ENCODE measurements at regions not wholly inside any gene's neighbourhood (a gene's known extent, or its start where the extent isn't known, plus 50 kb on each side); places are given as distances from the start of the nearest gene placed in this dataset.
"Not testable (repeated sequence)": the region's sequence is repeated elsewhere in the genome, so short reads cannot be mapped to it uniquely, and the experiment has no call there.

DNA sequence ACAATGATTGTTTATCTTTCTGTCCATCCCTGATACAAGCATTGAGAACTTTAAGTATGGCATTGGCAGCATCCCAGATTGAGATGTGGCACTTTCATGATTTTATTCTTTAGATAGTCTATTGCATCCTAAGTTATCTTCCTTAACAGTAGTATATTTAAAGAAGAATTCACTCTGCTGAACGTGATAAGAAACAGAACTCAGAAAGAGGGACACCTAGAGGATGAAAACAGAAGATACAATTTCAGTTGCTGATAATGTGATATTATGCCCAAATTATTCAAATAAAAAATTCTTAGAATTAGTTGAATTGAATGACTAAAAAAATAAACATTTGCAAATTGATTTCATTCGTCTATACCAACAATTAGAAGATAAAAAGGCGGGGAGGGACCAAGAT is 218.1 kb upstream of the DMRTA1 start:
- no peak for DNase-seq
- TF ChIP-seq, protein P1, sequence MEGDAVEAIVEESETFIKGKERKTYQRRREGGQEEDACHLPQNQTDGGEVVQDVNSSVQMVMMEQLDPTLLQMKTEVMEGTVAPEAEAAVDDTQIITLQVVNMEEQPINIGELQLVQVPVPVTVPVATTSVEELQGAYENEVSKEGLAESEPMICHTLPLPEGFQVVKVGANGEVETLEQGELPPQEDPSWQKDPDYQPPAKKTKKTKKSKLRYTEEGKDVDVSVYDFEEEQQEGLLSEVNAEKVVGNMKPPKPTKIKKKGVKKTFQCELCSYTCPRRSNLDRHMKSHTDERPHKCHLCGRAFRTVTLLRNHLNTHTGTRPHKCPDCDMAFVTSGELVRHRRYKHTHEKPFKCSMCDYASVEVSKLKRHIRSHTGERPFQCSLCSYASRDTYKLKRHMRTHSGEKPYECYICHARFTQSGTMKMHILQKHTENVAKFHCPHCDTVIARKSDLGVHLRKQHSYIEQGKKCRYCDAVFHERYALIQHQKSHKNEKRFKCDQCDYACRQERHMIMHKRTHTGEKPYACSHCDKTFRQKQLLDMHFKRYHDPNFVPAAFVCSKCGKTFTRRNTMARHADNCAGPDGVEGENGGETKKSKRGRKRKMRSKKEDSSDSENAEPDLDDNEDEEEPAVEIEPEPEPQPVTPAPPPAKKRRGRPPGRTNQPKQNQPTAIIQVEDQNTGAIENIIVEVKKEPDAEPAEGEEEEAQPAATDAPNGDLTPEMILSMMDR (conservative IDR thresholded peaks at IDR 0.05) = peak; percentile 48; the same call in 1 of the 2 replicates
- TF ChIP-seq EZH2 (IDR thresholded peaks at IDR 0.05; ENCODE audit: low read depth) = no peak
- no peak overlapping the region for H3K27ac ChIP-seq
- no TSS peak for BruUV-seq (replicated peaks)
- no peaks in the 10 kb centered on the region for H4K20me1 ChIP-seq (ENCODE audit: insufficient read depth)
- no peaks in the 10 kb centered on the region for H3K4me1 ChIP-seq (replicated peaks; ENCODE audit: insufficient read depth)
- POLR2A ChIA-PET (ENCODE audit: unreplicated experiment) = interaction anchor here (0.6 kb wide), 1 partner anchor 143 kb away, joined by 4 read pairs; no protein-coding TSS in a partner anchor
- no peaks in the 10 kb centered on the region for H3K9me2 ChIP-seq (ENCODE audit: insufficient read depth)
- H3K36me3 ChIP-seq (ENCODE audit: low read depth) = no peaks in the 10 kb centered on the region
- no peak overlapping the region for H2AFZ ChIP-seq
- intact Hi-C loops (cut with micrococcal nuclease; ENCODE audit: unreplicated experiment) = no loop called here
- H3K79me2 ChIP-seq (ENCODE audit: low read depth) = no peaks in the 10 kb centered on the region
- CTCF ChIA-PET = interaction anchor here (1.0 kb wide), 1 partner anchor 9 kb away, joined by 3 read pairs; no protein-coding TSS in a partner anchor
- H3K9me3 ChIP-seq (ENCODE audit: insufficient read depth, low read depth) = peaks cover 8% of the 10 kb centered on the region; the same call in 1 of the 2 replicates
- H3K4me3 ChIP-seq = no peak overlapping the region
- H3K4me2 ChIP-seq = no peak overlapping the region
- H3K27me3 ChIP-seq (ENCODE audit: insufficient read depth, low read depth) = no peaks in the 10 kb centered on the region
- no peaks in the 10 kb centered on the region for H3F3A ChIP-seq (ENCODE audit: insufficient read depth, low read depth)

DNA sequence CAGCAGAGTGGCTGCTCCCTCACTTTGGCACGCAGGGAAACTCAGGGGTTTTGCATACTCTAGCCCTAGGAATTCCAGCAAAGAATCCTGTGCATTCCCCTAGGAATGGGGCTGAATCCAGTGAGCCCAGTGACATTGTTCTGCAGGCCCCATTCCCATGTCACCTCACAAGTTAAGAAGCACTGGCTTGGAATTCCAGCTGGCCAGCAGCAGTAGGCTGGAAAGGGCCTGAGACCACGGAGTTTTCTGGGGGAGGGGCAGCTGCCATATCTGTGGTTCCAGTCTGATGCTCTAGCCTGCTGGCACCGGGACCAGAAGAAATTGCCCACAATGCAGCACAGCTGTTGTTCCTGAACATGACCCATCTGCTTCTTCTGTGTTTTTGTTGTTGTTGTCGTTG is 217.6 kb upstream of the DMRTA1 start:
- ChIA-PET CTCF (no interaction called here), POLR2A (ENCODE audit: unreplicated experiment) (no interaction called here)
- no peaks in the 10 kb centered on the region for H3K27me3 ChIP-seq (ENCODE audit: insufficient read depth, low read depth)
- no TSS peak for BruUV-seq (replicated peaks)
- H3K79me2 ChIP-seq (ENCODE audit: low read depth) = no peaks in the 10 kb centered on the region
- H3K4me2 ChIP-seq = no peak overlapping the region
- no peaks in the 10 kb centered on the region for H4K20me1 ChIP-seq (ENCODE audit: insufficient read depth)
- no peak for DNase-seq
- H2AFZ ChIP-seq = no peak overlapping the region
- H3K36me3 ChIP-seq (ENCODE audit: low read depth) = no peaks in the 10 kb centered on the region
- H3K9me3 ChIP-seq (ENCODE audit: insufficient read depth, low read depth) = peaks cover 8% of the 10 kb centered on the region; the same call in 1 of the 2 replicates
- H3K9me2 ChIP-seq (ENCODE audit: insufficient read depth) = no peaks in the 10 kb centered on the region
- intact Hi-C loops (cut with micrococcal nuclease; ENCODE audit: unreplicated experiment) = no loop called here
- no peaks in the 10 kb centered on the region for H3F3A ChIP-seq (ENCODE audit: insufficient read depth, low read depth)
- no peak overlapping the region for H3K4me3 ChIP-seq
- H3K4me1 ChIP-seq (replicated peaks; ENCODE audit: insufficient read depth) = no peaks in the 10 kb centered on the region
- no peak for TF ChIP-seq EZH2 (IDR thresholded peaks at IDR 0.05; ENCODE audit: low read depth)
- TF ChIP-seq, protein P1 (conservative IDR thresholded peaks at IDR 0.05) = no peak
- H3K27ac ChIP-seq = no peak overlapping the region

DNA sequence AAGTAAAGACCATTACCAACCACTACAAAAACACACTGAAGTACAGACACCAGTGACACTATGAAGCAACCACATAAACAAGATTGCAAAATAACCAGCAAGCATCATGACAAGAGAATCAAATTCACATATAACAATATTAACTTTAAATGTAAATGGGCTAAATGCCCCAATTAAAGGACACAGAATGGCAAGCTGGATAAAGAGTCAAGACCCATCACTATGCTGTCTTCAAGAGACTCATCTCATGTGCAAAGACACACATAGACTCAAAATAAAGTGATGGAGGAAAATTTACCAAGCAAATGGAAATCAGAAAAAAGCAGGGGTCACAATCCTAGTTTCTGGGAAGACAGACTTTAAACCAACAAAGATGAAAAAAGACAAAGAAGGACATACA is 215.3 kb upstream of the DMRTA1 start:
- not testable (repeated sequence) for H3K79me2 ChIP-seq (ENCODE audit: low read depth)

DNA sequence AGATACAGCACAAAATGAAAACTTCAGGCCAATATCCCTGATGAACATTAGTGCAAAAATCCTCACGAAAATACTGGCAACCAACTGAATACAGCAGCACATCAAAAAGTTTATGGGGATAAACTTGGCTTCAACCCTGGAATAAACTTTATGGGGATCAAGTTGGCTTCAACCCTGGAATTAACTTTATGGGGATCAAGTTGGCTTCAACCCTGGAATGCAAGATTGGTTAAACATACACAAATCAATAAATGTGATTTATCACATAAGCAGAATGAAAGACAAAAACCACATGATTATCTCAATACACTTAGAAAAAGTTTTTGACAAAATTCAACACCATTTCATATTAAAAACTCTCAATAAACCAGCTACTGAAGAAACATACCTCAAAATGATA is 213.7 kb upstream of the DMRTA1 start:
- POLR2A ChIA-PET (ENCODE audit: unreplicated experiment) = no interaction called here

More for the DNA sequence above, 215.3 kb upstream of the DMRTA1 start:
- intact Hi-C loops (cut with micrococcal nuclease; ENCODE audit: unreplicated experiment); H3F3A ChIP-seq (ENCODE audit: insufficient read depth, low read depth); POLR2A ChIA-PET (ENCODE audit: unreplicated experiment); H3K27ac ChIP-seq; H3K4me1 ChIP-seq (replicated peaks; ENCODE audit: insufficient read depth); H3K4me2 ChIP-seq; H3K4me3 ChIP-seq; H3K36me3 ChIP-seq (ENCODE audit: low read depth); H4K20me1 ChIP-seq (ENCODE audit: insufficient read depth); H3K9me3 ChIP-seq (ENCODE audit: insufficient read depth, low read depth); BruUV-seq (replicated peaks); CTCF ChIA-PET; H2AFZ ChIP-seq; H3K27me3 ChIP-seq (ENCODE audit: insufficient read depth, low read depth); H3K9me2 ChIP-seq (ENCODE audit: insufficient read depth); DNase-seq: not testable (repeated sequence)

More for the DNA sequence above, 213.7 kb upstream of the DMRTA1 start:
- DNase-seq = no peak
- no TSS peak for BruUV-seq (replicated peaks)
- no peaks in the 10 kb centered on the region for H3K27me3 ChIP-seq (ENCODE audit: insufficient read depth, low read depth)
- CTCF ChIA-PET = no interaction called here
- no peaks in the 10 kb centered on the region for H3K9me2 ChIP-seq (ENCODE audit: insufficient read depth)
- H3K36me3 ChIP-seq (ENCODE audit: low read depth) = 0 out of 2 replicates have a peak, but pooled peaks cover 4% of the 10 kb centered on the region
- H3K4me3 ChIP-seq = no peak overlapping the region
- TF ChIP-seq EZH2 (IDR thresholded peaks at IDR 0.05; ENCODE audit: low read depth) = no peak
- TF ChIP-seq, protein P1 (conservative IDR thresholded peaks at IDR 0.05) = no peak
- H3K79me2 ChIP-seq (ENCODE audit: low read depth) = no peaks in the 10 kb centered on the region
- H3K4me2 ChIP-seq = no peak overlapping the region
- H3K27ac ChIP-seq = no peak overlapping the region
- peaks cover 15% of the 10 kb centered on the region for H3K4me1 ChIP-seq (replicated peaks; ENCODE audit: insufficient read depth)
- peaks cover 8% of the 10 kb centered on the region; the same call in 1 of the 2 replicates for H3K9me3 ChIP-seq (ENCODE audit: insufficient read depth, low read depth)
- H2AFZ ChIP-seq = no peak overlapping the region
- H4K20me1 ChIP-seq (ENCODE audit: insufficient read depth) = no peaks in the 10 kb centered on the region
- intact Hi-C loops (cut with micrococcal nuclease; ENCODE audit: unreplicated experiment) = no loop called here
- H3F3A ChIP-seq (ENCODE audit: insufficient read depth, low read depth) = peaks cover 13% of the 10 kb centered on the region

Measured in PC-9 (cell line).